Endometrium (tissue), 2 donors: ENCODE measurements at regions not wholly inside any gene's neighbourhood (a gene's known extent, or its start where the extent isn't known, plus 50 kb on each side); places are given as distances from the start of the nearest gene placed in this dataset.

Experiments used
- FAIRE-seq: peaks from 2 replicates; lab custom pipeline; 2012; peaks lifted over from hg19 to GRCh38; lab: Jason Lieb, UNC
- donor health status: control.
- donor health status: control.

GRCh38 chr12:115215544-115215943 is 531.6 kb upstream of the TBX3 start:
- no peak for FAIRE-seq

GRCh38 chr12:115213538-115214016 is 529.6 kb upstream of the TBX3 start:
- no peak for FAIRE-seq

- FAIRE-seq = no peak
Observed at GRCh38 chr12:115213118-115213517, 529.1 kb upstream of the TBX3 start.

- FAIRE-seq = no peak
Observed at GRCh38 chr12:115212356-115212755, 528.4 kb upstream of the TBX3 start.

GRCh38 chr12:115210533-115211252 is 526.7 kb upstream of the TBX3 start:
- FAIRE-seq = no peak

- no peak for FAIRE-seq
Observed at GRCh38 chr12:115209230-115209629, 525.3 kb upstream of the TBX3 start.

- FAIRE-seq = no peak
Observed at GRCh38 chr12:115208098-115208497, 524.1 kb upstream of the TBX3 start.

GRCh38 chr12:115207216-115207915 is 523.4 kb upstream of the TBX3 start:
- FAIRE-seq = no peak

- FAIRE-seq = no peak
Observed at GRCh38 chr12:115206801-115207200, 522.8 kb upstream of the TBX3 start.

- no peak for FAIRE-seq
Observed at GRCh38 chr12:115205755-115206308, 521.9 kb upstream of the TBX3 start.

GRCh38 chr12:115204957-115205754 is 521.2 kb upstream of the TBX3 start:
- FAIRE-seq = no peak

- no peak for FAIRE-seq
Observed at GRCh38 chr12:115203701-115204100, 519.7 kb upstream of the TBX3 start.

GRCh38 chr12:115201966-115202365 is 518.0 kb upstream of the TBX3 start:
- no peak for FAIRE-seq

- no peak for FAIRE-seq
Observed at GRCh38 chr12:115199831-115200230, 515.9 kb upstream of the TBX3 start.

GRCh38 chr12:115194857-115195256 is 510.9 kb upstream of the TBX3 start:
- no peak for FAIRE-seq

GRCh38 chr12:115194448-115194847 is 510.5 kb upstream of the TBX3 start:
- FAIRE-seq = no peak

- no peak for FAIRE-seq
Observed at GRCh38 chr12:115191342-115191741, 507.4 kb upstream of the TBX3 start.

GRCh38 chr12:115190010-115190770 is 506.2 kb upstream of the TBX3 start:
- FAIRE-seq = no peak

- no peak for FAIRE-seq
Observed at GRCh38 chr12:115185506-115185905, 501.5 kb upstream of the TBX3 start.

- no peak for FAIRE-seq
Observed at GRCh38 chr12:115183752-115184151, 499.8 kb upstream of the TBX3 start.

- FAIRE-seq = no peak
Observed at GRCh38 chr12:115177899-115178298, 493.9 kb upstream of the TBX3 start.
